C4-2B (cell line): ENCODE measurements at regions not wholly inside any gene's neighbourhood (a gene's known extent, or its start where the extent isn't known, plus 50 kb on each side); places are given as distances from the start of the nearest gene placed in this dataset.

Experiments
- H3K27ac ChIP-seq: fragments of 450-650 bp; 2 replicates; pipeline ENCODE4 v1.5.1; 2017
- CTCF ChIP-seq: fragments of 450-650 bp; conservative IDR thresholded peaks from 2 replicates; pipeline ENCODE4 v1.5.1; 2017; ENCODE audit warnings: mild to moderate bottlenecking
- ZFX ChIP-seq: fragments of 450-650 bp; IDR thresholded peaks from 2 replicates; pipeline ENCODE4 v1.6.1; 2017

- H3K27ac ChIP-seq = peak overlapping the region; percentile 48
- TF ChIP-seq CTCF (no peak), ZFX (no peak)
These were observed 101.8 kb downstream of the RPLP1 start for GRCh38 chr15:69554279-69554961.

GRCh38 chr15:69555080-69555479, 102.5 kb downstream of the RPLP1 start:
- TF ChIP-seq CTCF (no peak), ZFX (no peak)
- H3K27ac ChIP-seq = peak overlapping the region; percentile 48; the same call in 1 of the 2 replicates

- no peak for TF ChIP-seq CTCF
- no peak for TF ChIP-seq ZFX
- no peak overlapping the region for H3K27ac ChIP-seq
These were observed 103.7 kb downstream of the RPLP1 start for GRCh38 chr15:69556344-69556743.

- TF ChIP-seq ZFX (no peak), CTCF (no peak)
- H3K27ac ChIP-seq = no peak overlapping the region
These were observed 104.5 kb downstream of the RPLP1 start for GRCh38 chr15:69557020-69557706.

GRCh38 chr15:69557707-69558409, 105.2 kb downstream of the RPLP1 start:
- TF ChIP-seq CTCF = no peak
- TF ChIP-seq ZFX = no peak
- no peak overlapping the region for H3K27ac ChIP-seq

GRCh38 chr15:69559440-69560190, 107.0 kb downstream of the RPLP1 start:
- no peak overlapping the region for H3K27ac ChIP-seq
- no peak for TF ChIP-seq ZFX
- no peak for TF ChIP-seq CTCF
